ENCODE measurements at regions not wholly inside any gene's neighbourhood (a gene's known extent, or its start where the extent isn't known, plus 50 kb on each side); places are given as distances from the start of the nearest gene placed in this dataset.

DNA sequence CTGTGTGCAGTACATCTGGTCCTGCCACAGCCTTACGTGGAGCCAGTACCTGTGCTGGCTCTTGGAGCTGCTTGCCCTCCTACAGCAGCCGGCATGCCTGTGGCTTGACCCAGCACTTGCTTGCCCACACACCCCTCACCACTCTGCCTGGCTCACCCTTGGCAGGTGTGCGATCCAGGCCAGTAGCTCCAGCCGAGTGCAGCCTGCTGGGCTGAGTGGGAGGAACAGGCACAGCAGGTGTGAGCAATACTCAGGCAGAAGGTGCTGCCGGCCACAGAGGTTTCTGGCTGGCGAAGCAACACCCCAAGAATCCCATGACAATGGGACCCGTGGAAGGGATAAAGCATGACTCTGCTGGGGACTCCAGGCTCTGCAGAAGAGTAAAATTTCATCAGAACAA, 173.5 kb upstream of the ADCY1 start:
- RAD21 ChIA-PET (ENCODE audit: unreplicated experiment), result no interaction called here
- CTCF ChIA-PET, result interaction anchor here (0.6 kb wide), 1 partner anchor 283 kb away, joined by 3 read pairs; no protein-coding TSS in a partner anchor
- Histone ChIP-seq H2AFZ (ENCODE audit: control insufficient read depth, low read depth, low read length) (no peak overlapping the region), H3K27me3 (replicated peaks in 1 of 2; ENCODE audit: control insufficient read depth in 2 of 2, insufficient read depth in 2 of 2, low read length in 1 of 2) (no peaks in the 10 kb centered on the region), H3K36me3 (ENCODE audit: control insufficient read depth in 2 of 2, insufficient read depth in 2 of 2, low read length in 1 of 2) (no peaks in the 10 kb centered on the region), H3K9me3 (replicated peaks; ENCODE audit: control insufficient read depth, insufficient read depth, low read length) (no peaks in the 10 kb centered on the region), H3K27ac (ENCODE audit: control insufficient read depth, insufficient read depth) (no peak overlapping the region), H3K9ac (ENCODE audit: control insufficient read depth, insufficient read depth, low read length) (no peak overlapping the region), H3K4me1 (ENCODE audit: control insufficient read depth, insufficient read depth, low read length) (no peaks in the 10 kb centered on the region), H3K79me2 (ENCODE audit: control insufficient read depth, insufficient read depth, low read length) (no peaks in the 10 kb centered on the region), H4K20me1 (ENCODE audit: control insufficient read depth, insufficient read depth) (no peaks in the 10 kb centered on the region), H3K4me3 (no peak overlapping the region), H3K4me2 (ENCODE audit: control insufficient read depth, insufficient read depth) (no peak overlapping the region)
- FAIRE-seq, result no peak
- in situ Hi-C loops (cut with MboI), result no loop called here
- BruUV-seq (replicated peaks), result no TSS peak
- WGBS (ENCODE audit: insufficient coverage, insufficient replicate concordance, low lambda C conversion rate, missing lambda C conversion rate), result 59% methylated on average over 7 of the region's 7 CpGs
- intact Hi-C loops (cut with micrococcal nuclease; ENCODE audit: unreplicated experiment), result no loop called here
- no peak for DNase-seq (ENCODE audit: low read depth, low spot score)
- ATAC-seq, result no peak
- SMC1A ChIA-PET (ENCODE audit: uncharacterized antibody, unreplicated experiment), result no interaction called here
- TF ChIP-seq HDGF (IDR thresholded peaks at IDR 0.05) (no peak), KLF5 (IDR thresholded peaks at IDR 0.05; ENCODE audit: partially characterized antibody) (no peak), RELA (IDR thresholded peaks at IDR 0.05; ENCODE audit: borderline replicate concordance, partially characterized antibody) (no peak), NFYA (IDR thresholded peaks at IDR 0.05; ENCODE audit: borderline replicate concordance, low read depth, low read length) (no peak), MEF2A (IDR thresholded peaks at IDR 0.05; ENCODE audit: insufficient read depth, low read depth, low read length) (no peak), NR2C1 (IDR thresholded peaks at IDR 0.05) (no peak), STAT3 (IDR thresholded peaks at IDR 0.05; ENCODE audit: low read depth, low read length) (no peak), RB1 (IDR thresholded peaks at IDR 0.05; ENCODE audit: borderline replicate concordance) (no peak), JUND (IDR thresholded peaks at IDR 0.05; ENCODE audit: low read depth, low read length) (no peak), BMI1 (IDR thresholded peaks at IDR 0.05; ENCODE audit: borderline replicate concordance) (no peak), ETV6 (conservative IDR thresholded peaks at IDR 0.05 in 1 of 2, IDR thresholded peaks at IDR 0.05 in 1 of 2; ENCODE audit: borderline replicate concordance in 1 of 2, low read depth in 1 of 2) (no peak)
- POLR2A ChIA-PET, result no interaction called here

All from GM12878 (cell line).